Activated T-cell treated with anti-CD3 and anti-CD28 coated beads for 1 hour (primary cell): ENCODE measurements at regions not wholly inside any gene's neighbourhood (a gene's known extent, or its start where the extent isn't known, plus 50 kb on each side); places are given as distances from the start of the nearest gene placed in this dataset.
"Not testable (repeated sequence)": the region's sequence is repeated elsewhere in the genome, so short reads cannot be mapped to it uniquely, and the experiment has no call there.

Experiments
- DNase-seq: peaks from one replicate; pipeline ENCODE4 v3.0.0-alpha.2; 2020; ENCODE audit warnings: low read depth

DNA sequence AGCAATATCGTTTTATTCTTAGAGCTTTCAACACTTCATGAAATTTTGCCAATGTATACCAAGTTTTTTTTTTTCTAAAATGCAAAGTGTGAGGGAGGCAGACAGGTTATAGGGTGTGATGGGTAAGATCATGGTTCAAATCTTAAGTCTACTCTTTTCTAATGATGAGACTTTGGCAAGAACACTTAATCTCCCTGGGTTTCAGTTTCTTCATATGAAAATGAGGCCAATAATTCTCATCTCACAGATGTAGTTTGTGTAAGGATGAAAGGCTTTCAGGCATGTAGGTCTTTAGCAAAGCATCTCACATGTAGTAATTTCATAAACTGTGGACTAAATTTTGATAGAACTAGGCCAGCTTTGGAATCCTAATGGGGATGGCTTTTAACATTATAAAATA is 457.1 kb downstream of the QKI start:
- DNase-seq, result no peak

DNA sequence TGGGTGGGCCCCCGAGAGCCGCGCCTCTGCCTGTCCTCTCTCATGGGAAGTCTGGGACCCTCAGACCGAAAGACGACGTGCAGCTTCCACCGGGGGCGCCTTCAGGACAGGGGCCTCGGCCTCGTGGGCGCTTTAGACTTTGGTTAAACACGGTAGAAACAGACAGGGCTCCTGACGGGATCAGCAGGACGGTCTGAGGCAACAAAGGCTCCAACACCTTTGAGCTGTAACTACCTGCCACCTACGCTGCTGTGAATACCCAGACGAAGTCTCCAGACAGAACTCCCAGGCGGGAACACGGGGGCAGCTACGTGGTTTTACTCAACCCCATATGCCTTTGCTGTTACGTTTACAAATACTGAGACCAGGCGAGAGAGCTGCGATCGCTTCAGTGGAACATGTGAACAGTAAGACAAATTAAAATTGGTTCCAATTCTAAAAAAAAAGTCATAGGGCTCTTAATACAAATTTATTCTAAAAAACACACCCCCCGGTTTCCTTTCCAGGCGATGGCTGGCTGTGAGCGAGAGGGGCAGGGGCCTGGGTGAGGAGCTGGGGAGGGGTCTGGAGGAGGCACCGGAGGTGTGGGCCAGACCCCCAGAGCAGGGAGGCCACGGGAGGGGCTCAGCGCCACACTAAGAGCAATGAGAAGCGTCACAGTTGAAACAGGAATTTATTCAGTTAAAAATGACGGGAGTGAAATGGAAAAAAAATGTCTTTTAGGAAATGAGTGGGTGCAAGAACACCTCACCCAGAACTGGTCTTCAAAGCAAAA is 453.2 kb downstream of the QKI start:
- no peak for DNase-seq

DNA sequence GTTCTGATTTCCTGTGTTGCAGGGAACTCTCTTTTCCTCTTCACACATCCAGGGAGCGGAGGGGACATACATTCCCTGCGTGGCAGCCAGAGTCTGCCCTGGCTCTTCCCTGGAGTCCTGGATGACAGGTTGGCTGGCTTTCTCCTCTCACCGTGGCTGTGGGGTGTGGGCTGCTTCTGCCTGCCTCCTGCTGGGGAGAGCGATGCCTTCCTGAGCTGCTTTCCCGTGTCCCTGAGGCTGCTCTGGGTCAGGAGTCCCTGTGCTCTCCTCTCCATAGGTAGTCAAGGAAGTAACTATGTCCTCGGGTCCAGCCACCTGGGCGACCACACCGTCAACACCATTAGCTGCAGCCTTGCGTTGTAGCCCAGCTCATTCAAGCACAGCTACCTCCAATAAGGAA is 451.7 kb downstream of the QKI start:
- no peak for DNase-seq

DNA sequence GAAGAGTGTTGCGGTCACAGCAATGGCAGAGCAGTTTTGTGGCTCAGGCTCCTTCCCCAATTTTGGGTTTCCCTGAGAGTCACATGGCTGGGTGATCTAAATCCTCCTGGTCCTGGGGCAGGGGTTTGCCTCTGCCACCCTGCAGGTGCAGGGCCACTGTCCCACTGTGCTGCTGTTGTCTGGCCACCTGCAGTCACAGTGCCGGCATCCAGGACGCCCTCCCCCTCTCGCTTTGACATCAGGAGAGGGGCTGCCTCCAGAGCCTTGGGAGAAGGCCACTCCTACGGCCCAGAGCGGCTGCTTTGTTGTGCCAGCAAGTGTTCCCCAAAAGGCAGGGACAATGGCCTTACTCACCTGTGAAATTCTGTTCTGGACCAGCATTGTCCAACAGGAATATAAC is 449.0 kb downstream of the QKI start:
- DNase-seq, result no peak

DNA sequence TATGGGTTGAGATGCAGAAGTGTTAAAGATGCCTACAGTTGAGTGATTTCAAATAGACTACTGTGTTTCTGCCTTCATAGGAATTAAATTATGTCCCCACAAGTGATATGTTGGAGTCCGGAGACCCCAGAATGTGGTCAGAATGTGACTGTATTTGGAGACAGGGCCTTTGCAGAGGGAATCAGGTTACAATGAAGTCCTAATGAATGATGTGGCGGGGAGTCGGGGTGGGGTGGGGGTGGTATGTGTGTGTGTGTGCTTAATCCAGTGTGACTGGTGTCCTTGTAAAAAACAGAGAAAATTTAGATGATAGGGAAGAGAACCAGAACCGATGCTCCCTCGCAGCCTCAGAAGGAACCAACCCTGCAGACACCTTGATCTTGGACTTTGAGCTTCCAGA is 448.2 kb downstream of the QKI start:
- no peak for DNase-seq

DNA sequence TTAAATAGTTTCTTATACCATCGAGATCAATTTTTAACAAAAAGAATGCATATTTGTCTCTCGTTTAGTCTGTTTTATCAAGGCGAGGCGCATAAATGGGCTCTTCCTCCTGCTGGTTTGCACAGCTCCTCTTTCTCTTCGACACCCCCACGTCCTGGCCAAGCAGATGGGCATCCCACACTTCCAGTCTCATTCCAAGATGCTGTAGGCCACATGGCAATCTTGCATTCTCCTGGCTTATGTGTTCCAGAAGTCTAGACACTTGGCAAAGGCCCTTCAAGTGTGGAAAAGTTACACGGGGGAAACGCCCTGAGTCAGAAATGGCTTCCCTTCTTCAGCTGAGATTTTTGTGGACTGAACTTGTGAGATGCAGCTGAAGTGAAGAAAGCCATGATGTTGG is 447.1 kb downstream of the QKI start:
- DNase-seq, result no peak

- no peak for DNase-seq
These were observed 446.0 kb downstream of the QKI start for GRCh38 chr6:163860287-163861081.

DNA sequence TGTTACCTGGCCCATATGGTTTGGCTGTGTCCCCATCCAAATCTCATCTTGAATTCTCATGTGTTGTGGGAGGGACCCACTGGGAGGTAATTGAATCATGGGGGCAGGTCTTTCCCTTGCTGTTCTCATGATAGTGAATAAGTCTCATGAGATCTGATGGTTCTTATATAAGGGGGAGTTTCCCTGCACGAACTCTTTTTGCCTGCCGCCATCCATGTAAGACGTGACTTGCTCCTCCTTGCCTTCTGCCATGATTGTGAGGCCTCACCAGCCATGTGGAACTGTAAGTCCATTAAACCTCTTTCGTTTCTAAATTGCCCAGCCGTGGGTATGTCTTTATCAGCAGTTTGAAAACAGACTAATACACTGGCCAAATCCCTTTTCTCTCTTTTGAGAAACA is 444.4 kb downstream of the QKI start:
- not testable (repeated sequence) for DNase-seq

DNA sequence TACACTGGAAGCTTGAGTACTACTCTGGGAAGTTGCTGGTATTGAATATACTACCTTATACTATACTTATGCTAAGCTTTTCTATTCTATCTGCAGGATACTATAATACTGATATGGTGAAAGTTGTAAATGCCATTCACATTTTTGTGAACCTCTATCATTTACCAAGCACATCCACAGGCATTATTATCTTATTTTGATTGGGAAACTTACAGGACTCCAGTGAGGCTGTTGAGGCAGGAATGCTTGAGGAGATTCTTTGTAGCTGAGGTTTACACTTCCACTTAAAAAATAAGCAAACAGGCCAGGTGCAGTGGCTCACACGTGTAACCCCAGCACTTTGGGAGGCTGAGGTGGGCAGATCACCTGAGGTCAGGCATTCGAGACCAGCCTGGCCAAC is 442.9 kb downstream of the QKI start:
- no peak for DNase-seq

GRCh38 chr6:163850874-163851273 is 436.4 kb downstream of the QKI start:
- no peak for DNase-seq

DNA sequence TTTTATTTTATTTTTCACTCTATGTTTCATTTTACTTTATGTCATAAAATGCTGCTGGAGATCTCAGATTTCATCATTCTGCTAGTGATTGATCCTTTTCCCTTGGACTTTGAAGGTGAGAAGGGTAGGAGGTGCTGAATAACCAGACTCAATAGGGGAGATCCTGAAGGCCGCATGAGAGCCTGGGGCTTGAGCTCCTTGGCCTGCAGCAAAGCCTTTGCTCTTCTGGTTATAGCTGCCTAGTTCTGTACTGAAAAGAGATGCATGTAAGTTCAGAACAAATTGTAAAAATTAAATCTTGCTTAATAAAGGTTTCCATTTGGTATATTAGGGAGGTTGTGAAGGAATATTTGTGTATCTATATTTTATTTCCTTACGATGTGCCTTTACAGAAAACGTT is 430.2 kb downstream of the QKI start:
- no peak for DNase-seq

DNA sequence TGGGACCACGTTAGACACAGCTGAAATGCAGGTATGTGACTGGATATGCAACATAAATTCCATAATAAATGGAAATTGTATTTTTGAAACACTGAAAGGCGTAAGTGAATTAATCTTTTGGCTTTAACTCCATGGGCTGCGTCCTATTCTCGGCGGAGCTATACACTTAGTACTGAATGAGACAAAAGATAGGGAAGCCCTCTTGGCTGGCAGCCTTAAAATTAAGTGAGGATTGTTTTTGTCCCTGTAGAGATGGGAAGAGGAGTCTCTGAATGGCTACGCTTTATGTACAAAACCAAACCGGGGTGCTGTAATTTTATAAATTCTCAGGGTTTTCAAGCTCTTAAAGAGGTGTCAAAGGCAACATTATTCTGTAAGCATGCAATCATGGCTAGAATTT is 429.8 kb downstream of the QKI start:
- DNase-seq, result no peak

- DNase-seq, result no peak
These were observed 428.7 kb downstream of the QKI start for GRCh38 chr6:163843218-163843617.

GRCh38 chr6:163842467-163842866 is 427.9 kb downstream of the QKI start:
- DNase-seq, result no peak

- no peak for DNase-seq
These were observed 427.2 kb downstream of the QKI start for GRCh38 chr6:163841733-163842132.

DNA sequence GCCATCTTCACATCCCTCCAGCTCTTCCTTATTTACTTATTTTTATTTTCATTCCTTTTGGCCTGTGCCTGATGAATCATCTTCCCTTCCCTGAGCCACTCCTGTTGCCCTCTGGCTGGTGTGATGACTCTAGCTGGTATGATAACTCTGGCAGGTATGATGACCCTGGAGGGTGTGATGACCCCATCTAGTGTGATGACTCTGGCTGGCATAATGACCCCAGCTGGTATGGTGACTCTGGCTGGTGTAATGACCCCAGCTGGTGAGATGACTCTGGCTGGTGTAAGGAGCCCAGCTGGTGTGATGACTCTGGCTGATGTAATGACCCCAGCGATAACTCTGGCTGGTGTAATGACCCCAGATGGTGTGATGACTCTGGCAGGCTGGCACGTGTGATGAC is 426.8 kb downstream of the QKI start:
- no peak for DNase-seq

GRCh38 chr6:163840880-163841279 is 426.4 kb downstream of the QKI start:
- no peak for DNase-seq

DNA sequence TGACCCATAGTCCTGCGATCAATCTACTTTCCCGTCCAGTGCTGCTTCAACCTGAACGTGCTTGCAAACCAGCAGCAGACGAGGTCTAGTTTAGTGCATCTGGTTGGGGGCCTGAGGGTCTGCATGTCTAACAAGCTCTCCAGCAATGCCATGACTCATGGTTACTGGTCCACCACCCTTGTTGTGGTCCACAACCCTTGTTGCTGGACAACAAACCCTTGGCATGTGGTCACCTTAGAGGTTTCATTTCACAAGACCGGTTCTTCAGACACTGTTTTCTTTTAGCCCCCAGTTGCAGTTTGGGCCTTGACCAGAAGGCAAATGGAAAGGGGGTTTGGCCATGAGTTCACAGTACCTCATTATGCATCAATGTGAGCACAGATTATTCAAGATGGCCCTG is 424.8 kb downstream of the QKI start:
- no peak for DNase-seq

DNA sequence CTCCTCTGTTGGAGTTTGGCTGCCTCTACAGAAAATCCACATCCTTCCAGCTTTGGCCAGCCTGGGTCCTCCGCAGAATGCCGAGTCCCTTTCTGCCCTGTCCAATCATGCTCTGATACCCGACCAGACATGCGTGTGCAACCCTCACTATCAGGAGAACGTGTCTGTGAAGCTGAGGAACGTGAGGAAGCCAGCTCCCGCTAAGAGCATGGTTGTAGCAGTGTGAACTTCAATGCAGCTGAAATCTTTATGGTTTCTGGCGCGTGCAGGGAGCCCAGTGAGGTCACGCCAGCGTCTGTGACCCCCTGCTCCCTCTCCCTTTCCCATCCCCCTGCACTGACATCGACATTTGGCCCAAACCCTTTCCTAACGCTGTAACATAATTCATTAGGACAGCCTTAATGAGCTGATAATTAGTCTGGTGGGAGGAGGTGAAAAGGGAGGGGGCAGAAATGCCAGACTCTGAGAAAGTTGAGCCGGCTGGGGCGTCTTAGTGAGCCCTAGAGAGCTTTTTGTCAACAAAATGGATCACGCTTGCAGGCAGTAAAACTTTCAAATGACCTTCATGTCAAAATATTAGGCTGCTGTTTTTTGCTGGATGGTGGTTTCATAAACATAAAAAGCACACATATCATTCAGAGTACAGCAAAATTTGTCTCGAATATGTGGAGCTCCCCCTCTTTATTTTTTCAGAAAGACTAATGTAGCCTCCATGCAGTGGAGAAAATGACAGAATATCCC is 423.3 kb downstream of the QKI start:
- DNase-seq, result no peak

GRCh38 chr6:163836876-163837690 is 422.6 kb downstream of the QKI start:
- no peak for DNase-seq

DNA sequence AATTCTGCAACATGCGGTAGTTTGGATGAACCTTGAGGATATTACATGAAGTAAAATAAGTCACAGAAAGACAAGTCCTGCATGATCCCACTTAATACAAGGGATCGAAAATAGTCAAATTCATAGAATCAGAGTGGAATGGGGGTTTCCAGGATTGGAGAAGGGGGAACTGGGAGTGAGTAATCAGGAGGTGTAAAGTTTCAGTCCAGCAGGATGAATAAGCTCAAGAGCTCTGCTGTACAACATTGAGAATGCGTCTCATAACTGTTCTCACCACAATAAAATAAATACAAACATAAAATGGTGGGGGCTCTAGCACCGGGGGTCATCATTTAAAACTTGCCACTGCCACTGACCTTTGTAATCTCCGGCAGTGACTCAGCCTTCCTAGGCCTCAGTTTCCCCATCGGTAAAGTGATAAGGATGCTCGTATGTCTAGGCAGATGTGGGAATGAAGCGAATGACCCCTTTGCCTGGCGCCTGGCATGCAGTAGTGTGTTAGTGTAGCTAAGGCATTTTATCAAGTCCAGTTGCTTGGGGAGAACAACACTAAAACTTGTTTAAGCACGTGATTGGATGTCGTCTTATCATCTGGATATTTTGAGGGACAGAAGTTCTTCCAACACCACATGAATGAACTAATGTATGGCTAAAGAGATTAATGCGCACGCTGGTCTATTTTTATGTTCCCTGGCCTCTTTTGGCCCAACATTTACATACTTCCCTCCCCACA is 421.1 kb downstream of the QKI start:
- DNase-seq, result no peak
